Activated T-helper 9 cell treated with anti-CD3 and anti-CD28 coated beads, Interleukin-2, amount 50 U/mL, for 16 hours (primary cell): ENCODE measurements at regions not wholly inside any gene's neighbourhood (a gene's known extent, or its start where the extent isn't known, plus 50 kb on each side); places are given as distances from the start of the nearest gene placed in this dataset.

Experiments used
- DNase-seq: peaks from one replicate; pipeline ENCODE4 v3.0.0-alpha.2; 2020; ENCODE audit warnings: low read depth

- no peak for DNase-seq
Observed at GRCh38 chr6:11292594-11293236, 60.2 kb upstream of the NEDD9 start.

- no peak for DNase-seq
Observed at GRCh38 chr6:11292091-11292490, 59.6 kb upstream of the NEDD9 start.

GRCh38 chr6:11291582-11291981 lies 59.1 kb upstream of the NEDD9 start:
- DNase-seq: no peak

GRCh38 chr6:11290027-11290426 lies 57.6 kb upstream of the NEDD9 start:
- DNase-seq: no peak

- no peak for DNase-seq
Observed at GRCh38 chr6:11288065-11288464, 55.6 kb upstream of the NEDD9 start.

GRCh38 chr6:11284996-11285395 lies 52.5 kb upstream of the NEDD9 start:
- DNase-seq: no peak

GRCh38 chr6:11283629-11284028 lies 51.2 kb upstream of the NEDD9 start:
- no peak for DNase-seq

GRCh38 chr6:11282875-11283274 lies 50.4 kb upstream of the NEDD9 start:
- no peak for DNase-seq
